Stimulated activated CD4-positive, alpha-beta T cell treated with anti-CD3 and anti-CD28 coated beads, Interleukin-12 subunit alpha, Interleukin-12 subunit beta, amount 100 ng/mL, for 48 hours (primary cell): ENCODE measurements at regions not wholly inside any gene's neighbourhood (a gene's known extent, or its start where the extent isn't known, plus 50 kb on each side); places are given as distances from the start of the nearest gene placed in this dataset.

Experiments used
- DNase-seq, 3 donors: peaks; one replicate each; pipeline ENCODE4 v3.0.0-alpha.2; 2020; ENCODE audit warnings: low read depth in 2 of 3, low spot score in 1 of 3

GRCh38 chr2:21386666-21387065 lies 262.9 kb downstream of the TDRD15 start:
- DNase-seq = no peak

- no peak for DNase-seq
Observed at GRCh38 chr2:21392649-21393048, 268.9 kb downstream of the TDRD15 start.

GRCh38 chr2:21393173-21393572 lies 269.4 kb downstream of the TDRD15 start:
- no peak for DNase-seq

- DNase-seq = no peak
Observed at GRCh38 chr2:21395366-21395765, 271.6 kb downstream of the TDRD15 start.

GRCh38 chr2:21396252-21396651 lies 272.5 kb downstream of the TDRD15 start:
- DNase-seq = no peak

- DNase-seq = no peak
Observed at GRCh38 chr2:21401022-21401698, 277.4 kb downstream of the TDRD15 start.

GRCh38 chr2:21404137-21404536 lies 280.4 kb downstream of the TDRD15 start:
- DNase-seq = no peak

GRCh38 chr2:21404827-21405625 lies 281.3 kb downstream of the TDRD15 start:
- no peak for DNase-seq

- no peak for DNase-seq
Observed at GRCh38 chr2:21406386-21406785, 282.6 kb downstream of the TDRD15 start.

- DNase-seq = no peak
Observed at GRCh38 chr2:21406911-21407310, 283.1 kb downstream of the TDRD15 start.

GRCh38 chr2:21407851-21408250 lies 284.1 kb downstream of the TDRD15 start:
- no peak for DNase-seq

GRCh38 chr2:21411741-21412140 lies 288.0 kb downstream of the TDRD15 start:
- DNase-seq = no peak

GRCh38 chr2:21412944-21413443 lies 289.2 kb downstream of the TDRD15 start:
- no peak for DNase-seq

GRCh38 chr2:21415234-21415633 lies 291.5 kb downstream of the TDRD15 start:
- DNase-seq = no peak

- DNase-seq = no peak
Observed at GRCh38 chr2:21416226-21416625, 292.5 kb downstream of the TDRD15 start.

- DNase-seq = no peak
Observed at GRCh38 chr2:21418456-21418855, 294.7 kb downstream of the TDRD15 start.

GRCh38 chr2:21420553-21421335 lies 297.0 kb downstream of the TDRD15 start:
- DNase-seq = no peak

GRCh38 chr2:21422050-21422449 lies 298.3 kb downstream of the TDRD15 start:
- peak in 2 of 3 donors; percentile 1 to 2 for DNase-seq

GRCh38 chr2:21422724-21423522 lies 299.2 kb downstream of the TDRD15 start:
- no peak for DNase-seq

GRCh38 chr2:21423854-21424253 lies 300.1 kb downstream of the TDRD15 start:
- no peak for DNase-seq

- DNase-seq = no peak
Observed at GRCh38 chr2:21424375-21424774, 300.6 kb downstream of the TDRD15 start.
